ENCODE measurements at regions not wholly inside any gene's neighbourhood (a gene's known extent, or its start where the extent isn't known, plus 50 kb on each side); places are given as distances from the start of the nearest gene placed in this dataset.

DNA sequence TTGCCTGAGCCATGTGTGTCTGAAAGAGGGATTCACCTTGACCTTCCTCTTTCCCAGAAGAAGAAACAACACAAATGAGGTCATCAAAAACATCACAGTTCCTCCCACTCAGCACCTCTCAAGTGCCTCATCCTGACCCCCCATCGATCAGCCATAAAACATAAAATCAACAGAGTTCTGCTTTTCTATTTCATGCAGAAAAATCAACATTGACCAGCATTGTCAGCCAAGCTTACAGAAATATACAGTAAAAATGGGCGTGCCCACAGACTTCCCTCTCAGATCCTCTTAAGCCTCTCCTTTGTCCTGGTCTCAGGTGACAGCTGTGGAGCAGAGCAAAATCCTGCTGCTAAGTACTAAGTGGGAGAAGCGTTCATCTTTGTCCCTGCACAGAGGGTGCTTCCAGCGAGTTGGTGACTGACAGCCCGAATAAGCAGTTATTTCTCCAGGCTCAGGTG lies 213.3 kb downstream of the OLFM4 start:
- Histone ChIP-seq H3K27ac (ENCODE audit: low read length) (no peak overlapping the region), H3K36me3 (ENCODE audit: control insufficient read depth, insufficient read depth, low read length) (no peaks in the 10 kb centered on the region), H3K27me3 (ENCODE audit: control insufficient read depth, insufficient read depth, low read length) (no peaks in the 10 kb centered on the region), H3K4me3 (ENCODE audit: low read depth in 2 of 2, low read length in 2 of 2) (no peak overlapping the region), H3K4me1 (ENCODE audit: control insufficient read depth, insufficient read depth, low read length) (no peaks in the 10 kb centered on the region), H3K9me3 (ENCODE audit: control insufficient read depth, insufficient read depth, low read depth, low read length) (no peaks in the 10 kb centered on the region)
- TF ChIP-seq, protein P1, sequence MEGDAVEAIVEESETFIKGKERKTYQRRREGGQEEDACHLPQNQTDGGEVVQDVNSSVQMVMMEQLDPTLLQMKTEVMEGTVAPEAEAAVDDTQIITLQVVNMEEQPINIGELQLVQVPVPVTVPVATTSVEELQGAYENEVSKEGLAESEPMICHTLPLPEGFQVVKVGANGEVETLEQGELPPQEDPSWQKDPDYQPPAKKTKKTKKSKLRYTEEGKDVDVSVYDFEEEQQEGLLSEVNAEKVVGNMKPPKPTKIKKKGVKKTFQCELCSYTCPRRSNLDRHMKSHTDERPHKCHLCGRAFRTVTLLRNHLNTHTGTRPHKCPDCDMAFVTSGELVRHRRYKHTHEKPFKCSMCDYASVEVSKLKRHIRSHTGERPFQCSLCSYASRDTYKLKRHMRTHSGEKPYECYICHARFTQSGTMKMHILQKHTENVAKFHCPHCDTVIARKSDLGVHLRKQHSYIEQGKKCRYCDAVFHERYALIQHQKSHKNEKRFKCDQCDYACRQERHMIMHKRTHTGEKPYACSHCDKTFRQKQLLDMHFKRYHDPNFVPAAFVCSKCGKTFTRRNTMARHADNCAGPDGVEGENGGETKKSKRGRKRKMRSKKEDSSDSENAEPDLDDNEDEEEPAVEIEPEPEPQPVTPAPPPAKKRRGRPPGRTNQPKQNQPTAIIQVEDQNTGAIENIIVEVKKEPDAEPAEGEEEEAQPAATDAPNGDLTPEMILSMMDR (IDR thresholded peaks at IDR 0.05): no peak
- TF ChIP-seq TCF7L2 (IDR thresholded peaks at IDR 0.05; ENCODE audit: low read depth, low read length): no peak
- no peak for TF ChIP-seq SIN3A (IDR thresholded peaks at IDR 0.05; ENCODE audit: borderline replicate concordance, insufficient read depth, low read depth, low read length)
- TF ChIP-seq, protein P2, sequence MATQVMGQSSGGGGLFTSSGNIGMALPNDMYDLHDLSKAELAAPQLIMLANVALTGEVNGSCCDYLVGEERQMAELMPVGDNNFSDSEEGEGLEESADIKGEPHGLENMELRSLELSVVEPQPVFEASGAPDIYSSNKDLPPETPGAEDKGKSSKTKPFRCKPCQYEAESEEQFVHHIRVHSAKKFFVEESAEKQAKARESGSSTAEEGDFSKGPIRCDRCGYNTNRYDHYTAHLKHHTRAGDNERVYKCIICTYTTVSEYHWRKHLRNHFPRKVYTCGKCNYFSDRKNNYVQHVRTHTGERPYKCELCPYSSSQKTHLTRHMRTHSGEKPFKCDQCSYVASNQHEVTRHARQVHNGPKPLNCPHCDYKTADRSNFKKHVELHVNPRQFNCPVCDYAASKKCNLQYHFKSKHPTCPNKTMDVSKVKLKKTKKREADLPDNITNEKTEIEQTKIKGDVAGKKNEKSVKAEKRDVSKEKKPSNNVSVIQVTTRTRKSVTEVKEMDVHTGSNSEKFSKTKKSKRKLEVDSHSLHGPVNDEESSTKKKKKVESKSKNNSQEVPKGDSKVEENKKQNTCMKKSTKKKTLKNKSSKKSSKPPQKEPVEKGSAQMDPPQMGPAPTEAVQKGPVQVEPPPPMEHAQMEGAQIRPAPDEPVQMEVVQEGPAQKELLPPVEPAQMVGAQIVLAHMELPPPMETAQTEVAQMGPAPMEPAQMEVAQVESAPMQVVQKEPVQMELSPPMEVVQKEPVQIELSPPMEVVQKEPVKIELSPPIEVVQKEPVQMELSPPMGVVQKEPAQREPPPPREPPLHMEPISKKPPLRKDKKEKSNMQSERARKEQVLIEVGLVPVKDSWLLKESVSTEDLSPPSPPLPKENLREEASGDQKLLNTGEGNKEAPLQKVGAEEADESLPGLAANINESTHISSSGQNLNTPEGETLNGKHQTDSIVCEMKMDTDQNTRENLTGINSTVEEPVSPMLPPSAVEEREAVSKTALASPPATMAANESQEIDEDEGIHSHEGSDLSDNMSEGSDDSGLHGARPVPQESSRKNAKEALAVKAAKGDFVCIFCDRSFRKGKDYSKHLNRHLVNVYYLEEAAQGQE (IDR thresholded peaks at IDR 0.05; ENCODE audit: insufficient read depth in 1 of 2, low read depth in 2 of 2, low read length in 1 of 2): no peak
- no peak for TF ChIP-seq POLR2AphosphoS5 (IDR thresholded peaks at IDR 0.05; ENCODE audit: low read depth, low read length)
- ATAC-seq (no peak), DNase-seq (ENCODE audit: low read depth, low spot score) (no peak)
- intact Hi-C loops (cut with micrococcal nuclease; ENCODE audit: unreplicated experiment) (no loop called here), in situ Hi-C loops (cut with HindIII; ENCODE audit: low pct_unique_long_range_greater_than_20kb, low sequenced_read_pairs) (no loop called here)
- ChIA-PET POLR2A (no interaction called here), CTCF (no interaction called here)
- no TSS peak for BruUV-seq (replicated peaks)

- Histone ChIP-seq H3K36me3 (ENCODE audit: control insufficient read depth, insufficient read depth, low read length) (no peaks in the 10 kb centered on the region), H3K4me1 (ENCODE audit: control insufficient read depth, insufficient read depth, low read length) (no peaks in the 10 kb centered on the region), H3K27me3 (ENCODE audit: control insufficient read depth, insufficient read depth, low read length) (no peaks in the 10 kb centered on the region), H3K27ac (ENCODE audit: low read length) (no peak overlapping the region), H3K4me3 (ENCODE audit: low read depth in 2 of 2, low read length in 2 of 2) (no peak overlapping the region), H3K9me3 (ENCODE audit: control insufficient read depth, insufficient read depth, low read depth, low read length) (no peaks in the 10 kb centered on the region)
- ATAC-seq (no peak), DNase-seq (ENCODE audit: low read depth, low spot score) (no peak)
- no peak for TF ChIP-seq POLR2AphosphoS5 (IDR thresholded peaks at IDR 0.05; ENCODE audit: low read depth, low read length)
- TF ChIP-seq, protein P2 (IDR thresholded peaks at IDR 0.05; ENCODE audit: insufficient read depth in 1 of 2, low read depth in 2 of 2, low read length in 1 of 2): no peak
- TF ChIP-seq, protein P1 (IDR thresholded peaks at IDR 0.05): no peak
- intact Hi-C loops (cut with micrococcal nuclease; ENCODE audit: unreplicated experiment): no loop called here
- ChIA-PET CTCF (no interaction called here), POLR2A (no interaction called here)
- in situ Hi-C loops (cut with HindIII; ENCODE audit: low pct_unique_long_range_greater_than_20kb, low sequenced_read_pairs): no loop called here
- BruUV-seq (replicated peaks): no TSS peak
These were observed 220.6 kb downstream of the OLFM4 start for GRCh38 chr13:53249236-53249635.

Data from Panc1 (cell line).